Bronchial epithelial cell (primary cell): ENCODE measurements at regions not wholly inside any gene's neighbourhood (a gene's known extent, or its start where the extent isn't known, plus 50 kb on each side); places are given as distances from the start of the nearest gene placed in this dataset.

Experiments
- DNase-seq: peaks from one replicate; pipeline ENCODE4 v3.0.0-alpha.2; 2010; ENCODE audit warnings: low read depth
- FAIRE-seq: peaks from 2 replicates; lab custom pipeline; 2011; peaks lifted over from hg19 to GRCh38; lab: Jason Lieb, UNC
- H3K27me3 ChIP-seq: 2 replicates; pipeline ENCODE4 v1.5.1; 2011; ENCODE audit warnings: low read length; ENCODE audit not compliant: control insufficient read depth, insufficient read depth
- H3K36me3 ChIP-seq: 2 replicates; pipeline ENCODE4 v1.5.1; 2011; ENCODE audit warnings: low read length; ENCODE audit not compliant: control insufficient read depth, insufficient read depth
- H3K4me3 ChIP-seq: 2 replicates; pipeline ENCODE4 v1.5.1; 2011; ENCODE audit warnings: mild to moderate bottlenecking, low read depth, low read length, control low read depth
- TF ChIP-seq, protein P1 (sequence below): IDR thresholded peaks from 2 replicates; pipeline ENCODE4 v1.5.1; 2011; ENCODE audit warnings: mild to moderate bottlenecking, moderate library complexity, low read length, control low read depth, inconsistent platforms; ENCODE audit not compliant: insufficient read depth, severe bottlenecking

GRCh38 chr5:15333091-15333490 lies 166.9 kb upstream of the FBXL7 start:
- H3K4me3 ChIP-seq, result no peak overlapping the region
- DNase-seq (no peak), FAIRE-seq (no peak)
- TF ChIP-seq, protein P1, sequence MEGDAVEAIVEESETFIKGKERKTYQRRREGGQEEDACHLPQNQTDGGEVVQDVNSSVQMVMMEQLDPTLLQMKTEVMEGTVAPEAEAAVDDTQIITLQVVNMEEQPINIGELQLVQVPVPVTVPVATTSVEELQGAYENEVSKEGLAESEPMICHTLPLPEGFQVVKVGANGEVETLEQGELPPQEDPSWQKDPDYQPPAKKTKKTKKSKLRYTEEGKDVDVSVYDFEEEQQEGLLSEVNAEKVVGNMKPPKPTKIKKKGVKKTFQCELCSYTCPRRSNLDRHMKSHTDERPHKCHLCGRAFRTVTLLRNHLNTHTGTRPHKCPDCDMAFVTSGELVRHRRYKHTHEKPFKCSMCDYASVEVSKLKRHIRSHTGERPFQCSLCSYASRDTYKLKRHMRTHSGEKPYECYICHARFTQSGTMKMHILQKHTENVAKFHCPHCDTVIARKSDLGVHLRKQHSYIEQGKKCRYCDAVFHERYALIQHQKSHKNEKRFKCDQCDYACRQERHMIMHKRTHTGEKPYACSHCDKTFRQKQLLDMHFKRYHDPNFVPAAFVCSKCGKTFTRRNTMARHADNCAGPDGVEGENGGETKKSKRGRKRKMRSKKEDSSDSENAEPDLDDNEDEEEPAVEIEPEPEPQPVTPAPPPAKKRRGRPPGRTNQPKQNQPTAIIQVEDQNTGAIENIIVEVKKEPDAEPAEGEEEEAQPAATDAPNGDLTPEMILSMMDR, result no peak
- no peaks in the 10 kb centered on the region for H3K27me3 ChIP-seq
- no peaks in the 10 kb centered on the region for H3K36me3 ChIP-seq

DNA sequence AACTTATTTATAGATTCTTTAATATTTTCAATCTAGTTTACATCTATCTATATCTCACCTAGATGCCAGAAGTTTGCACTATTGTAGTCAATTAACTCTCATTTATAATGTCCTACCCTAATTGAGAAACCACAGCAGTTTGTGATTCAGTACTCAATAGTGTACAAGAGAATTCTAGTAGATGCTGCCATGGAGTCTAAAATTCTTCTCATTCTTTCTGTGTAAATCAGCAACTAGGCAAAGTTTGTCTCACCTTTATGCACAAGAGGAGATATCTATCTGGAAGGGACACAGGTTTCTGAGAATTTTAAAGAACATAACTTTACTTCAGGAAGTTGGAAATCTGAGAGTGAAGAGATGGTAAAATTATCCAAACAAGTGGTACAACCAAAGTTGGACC lies 173.0 kb upstream of the FBXL7 start:
- DNase-seq (peak; percentile 6), FAIRE-seq (no peak)
- no peak overlapping the region for H3K4me3 ChIP-seq
- TF ChIP-seq, protein P1, result no peak
- no peaks in the 10 kb centered on the region for H3K36me3 ChIP-seq
- H3K27me3 ChIP-seq, result no peaks in the 10 kb centered on the region

GRCh38 chr5:15326471-15326870 lies 173.5 kb upstream of the FBXL7 start:
- H3K36me3 ChIP-seq, result no peaks in the 10 kb centered on the region
- FAIRE-seq (no peak), DNase-seq (no peak)
- H3K4me3 ChIP-seq, result no peak overlapping the region
- H3K27me3 ChIP-seq, result no peaks in the 10 kb centered on the region
- TF ChIP-seq, protein P1, result no peak

DNA sequence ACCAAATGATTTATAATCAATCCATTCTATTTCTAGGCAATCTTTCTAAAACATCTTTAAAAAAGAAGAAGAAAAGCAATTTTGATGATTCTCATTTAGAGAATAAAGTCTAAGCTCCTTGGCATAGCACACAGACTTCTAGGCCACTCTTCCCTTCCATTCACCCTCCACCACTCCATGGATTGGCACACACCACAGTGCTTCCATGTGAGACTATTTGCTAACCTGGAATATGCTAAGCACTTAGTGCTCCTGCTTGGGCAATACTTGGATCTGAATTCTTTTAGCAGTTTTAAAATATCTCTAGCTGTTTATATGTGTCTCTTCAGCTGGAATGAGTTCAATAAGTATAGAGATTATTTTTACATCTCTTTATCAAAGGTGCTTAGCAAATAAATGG lies 177.6 kb upstream of the FBXL7 start:
- TF ChIP-seq, protein P1, result no peak

GRCh38 chr5:15321776-15322175 lies 178.2 kb upstream of the FBXL7 start:
- TF ChIP-seq, protein P1, result no peak

More for the DNA sequence above, 177.6 kb upstream of the FBXL7 start:
- FAIRE-seq (no peak), DNase-seq (no peak)
- H3K36me3 ChIP-seq, result no peaks in the 10 kb centered on the region
- no peaks in the 10 kb centered on the region for H3K27me3 ChIP-seq
- no peak overlapping the region for H3K4me3 ChIP-seq

GRCh38 chr5:15320871-15321270 lies 179.1 kb upstream of the FBXL7 start:
- TF ChIP-seq, protein P1, result no peak
- no peak overlapping the region for H3K4me3 ChIP-seq
- no peaks in the 10 kb centered on the region for H3K27me3 ChIP-seq
- no peak for DNase-seq
- no peaks in the 10 kb centered on the region for H3K36me3 ChIP-seq
- FAIRE-seq, result no peak

More at GRCh38 chr5:15321776-15322175, 178.2 kb upstream of the FBXL7 start:
- H3K36me3 ChIP-seq, result no peaks in the 10 kb centered on the region
- FAIRE-seq, result no peak
- DNase-seq, result no peak
- H3K4me3 ChIP-seq, result no peak overlapping the region
- H3K27me3 ChIP-seq, result no peaks in the 10 kb centered on the region
